ENCODE measurements at regions not wholly inside any gene's neighbourhood (a gene's known extent, or its start where the extent isn't known, plus 50 kb on each side); places are given as distances from the start of the nearest gene placed in this dataset.

GRCh38 chrX:68917799-68918198 is 89.0 kb downstream of the EFNB1 start:
- TF ChIP-seq ASH2L (IDR thresholded peaks at IDR 0.05; ENCODE audit: borderline replicate concordance, low read depth) (no peak), CTCF (IDR thresholded peaks at IDR 0.05 in 2 of 3, conservative IDR thresholded peaks at IDR 0.05 in 1 of 3; ENCODE audit: control insufficient read depth in 2 of 3, extremely low read depth in 1 of 3, insufficient read depth in 1 of 3, low read depth in 3 of 3, low read length in 3 of 3) (no peak), EP300 (IDR thresholded peaks at IDR 0.05; ENCODE audit: borderline replicate concordance in 1 of 2, control insufficient read depth in 1 of 2, low read depth in 2 of 2, low read length in 2 of 2) (no peak), CEBPB (IDR thresholded peaks at IDR 0.05; ENCODE audit: borderline replicate concordance in 1 of 2, low read depth in 2 of 2, low read length in 2 of 2) (no peak), MAX (IDR thresholded peaks at IDR 0.05; ENCODE audit: low read depth, low read length) (no peak), JUND (IDR thresholded peaks at IDR 0.05; ENCODE audit: low read depth, low read length) (no peak), USF1 (IDR thresholded peaks at IDR 0.05; ENCODE audit: borderline replicate concordance, extremely low read length, insufficient read depth, low read depth, low read length) (no peak), POLR2AphosphoS5 (IDR thresholded peaks at IDR 0.05; ENCODE audit: low read length) (no peak), SKIL (IDR thresholded peaks at IDR 0.05; ENCODE audit: low read depth, poor library complexity, severe bottlenecking) (no peak)

All from GM12878 (cell line).